ENCODE measurements at regions not wholly inside any gene's neighbourhood (a gene's known extent, or its start where the extent isn't known, plus 50 kb on each side); places are given as distances from the start of the nearest gene placed in this dataset.
"Not testable (repeated sequence)": the region's sequence is repeated elsewhere in the genome, so short reads cannot be mapped to it uniquely, and the experiment has no call there.

GRCh38 chr11:13575385-13575784 lies 79.6 kb upstream of the PTH start:
- not testable (repeated sequence) for TF ChIP-seq CTCF, POLR2A (IDR thresholded peaks at IDR 0.05)
